ENCODE measurements at regions not wholly inside any gene's neighbourhood (a gene's known extent, or its start where the extent isn't known, plus 50 kb on each side); places are given as distances from the start of the nearest gene placed in this dataset.

GRCh38 chr7:34471844-34472243, 186.2 kb upstream of the NPSR1 start:
- TF ChIP-seq CTCF (IDR thresholded peaks at IDR 0.05) (no peak), POLR2A (IDR thresholded peaks at IDR 0.05) (no peak)

Data from testis (tissue), 2 donors.